ENCODE measurements at regions not wholly inside any gene's neighbourhood (a gene's known extent, or its start where the extent isn't known, plus 50 kb on each side); places are given as distances from the start of the nearest gene placed in this dataset.
"Not testable (repeated sequence)": the region's sequence is repeated elsewhere in the genome, so short reads cannot be mapped to it uniquely, and the experiment has no call there.

- ATAC-seq: no peak
Measured at GRCh38 chr2:130261099-130261498, 62.9 kb upstream of the TUBA3E start.

GRCh38 chr2:130259594-130259993 is 61.4 kb upstream of the TUBA3E start:
- Mint-ChIP-seq H3K27me3 (peaks cover 38% of the 10 kb centered on the region), H3K4me3 (no peak overlapping the region), H3K4me1 (no peaks in the 10 kb centered on the region), H3K27ac (no peak overlapping the region), H3K9me3 (no peaks in the 10 kb centered on the region)
- ATAC-seq (no peak), DNase-seq (no peak)

More at GRCh38 chr2:130261099-130261498, 62.9 kb upstream of the TUBA3E start:
- no peak for DNase-seq
- no peaks in the 10 kb centered on the region for H3K4me1 Mint-ChIP-seq
- H3K4me3 Mint-ChIP-seq: no peak overlapping the region
- H3K9me3 Mint-ChIP-seq: no peaks in the 10 kb centered on the region
- no peak overlapping the region for H3K27ac Mint-ChIP-seq
- H3K27me3 Mint-ChIP-seq: peaks cover 38% of the 10 kb centered on the region

- Mint-ChIP-seq H3K27me3 (peaks cover 46% of the 10 kb centered on the region), H3K27ac (no peak overlapping the region), H3K9me3 (no peaks in the 10 kb centered on the region), H3K4me1 (no peaks in the 10 kb centered on the region), H3K4me3 (no peak overlapping the region)
- ATAC-seq (no peak), DNase-seq (no peak)
Measured at GRCh38 chr2:130258356-130258755, 60.1 kb upstream of the TUBA3E start.

GRCh38 chr2:130252880-130253645 is 54.8 kb upstream of the TUBA3E start:
- DNase-seq (no peak), ATAC-seq (peak; percentile 43)
- H3K4me3 Mint-ChIP-seq: no peak overlapping the region
- peaks cover 60% of the 10 kb centered on the region for H3K27me3 Mint-ChIP-seq
- H3K4me1 Mint-ChIP-seq: no peaks in the 10 kb centered on the region
- H3K9me3 Mint-ChIP-seq: no peaks in the 10 kb centered on the region
- no peak overlapping the region for H3K27ac Mint-ChIP-seq

GRCh38 chr2:130251873-130252620 is 53.8 kb upstream of the TUBA3E start:
- H3K27ac Mint-ChIP-seq: no peak overlapping the region
- DNase-seq: no peak
- ATAC-seq: peak; percentile 27
- no peaks in the 10 kb centered on the region for H3K4me1 Mint-ChIP-seq
- no peak overlapping the region for H3K4me3 Mint-ChIP-seq
- H3K27me3 Mint-ChIP-seq: peaks cover 66% of the 10 kb centered on the region
- no peaks in the 10 kb centered on the region for H3K9me3 Mint-ChIP-seq

- Mint-ChIP-seq H3K27me3 (peaks cover 72% of the 10 kb centered on the region), H3K9me3 (no peaks in the 10 kb centered on the region), H3K27ac (no peak overlapping the region), H3K4me3 (no peak overlapping the region), H3K4me1 (no peaks in the 10 kb centered on the region)
- DNase-seq: no peak
- no peak for ATAC-seq
Measured at GRCh38 chr2:130251535-130251872, 53.3 kb upstream of the TUBA3E start.

- not testable (repeated sequence) for H3K27ac Mint-ChIP-seq, H3K4me3 Mint-ChIP-seq, ATAC-seq, H3K4me1 Mint-ChIP-seq, DNase-seq, H3K9me3 Mint-ChIP-seq
- H3K27me3 Mint-ChIP-seq: peaks cover 77% of the 10 kb centered on the region
Measured at GRCh38 chr2:130248355-130248754, 50.1 kb upstream of the TUBA3E start.

All from stimulated activated naive CD8-positive, alpha-beta T cell treated with anti-CD3 and anti-CD28 coated beads, Interleukin-15, amount 100 ng/mL, for 72 hours (primary cell).